HUES64 (cell line): ENCODE measurements at regions not wholly inside any gene's neighbourhood (a gene's known extent, or its start where the extent isn't known, plus 50 kb on each side); places are given as distances from the start of the nearest gene placed in this dataset.

Experiments
- H3K27ac ChIP-seq: 2 replicates; pipeline ENCODE4 v1.7.0; 2013; ENCODE audit warnings: low read depth, low read length, inconsistent platforms
- H3K27me3 ChIP-seq: 2 replicates; pipeline ENCODE4 v1.6.1; 2013; ENCODE audit warnings: mild to moderate bottlenecking, low read length; ENCODE audit not compliant: insufficient read depth
- H3K36me3 ChIP-seq: 2 replicates; pipeline ENCODE4 v1.6.1; 2013; ENCODE audit warnings: mild to moderate bottlenecking, low read length; ENCODE audit not compliant: insufficient read depth
- H3K4me1 ChIP-seq: 2 replicates; pipeline ENCODE4 v1.6.1; 2013; ENCODE audit warnings: mild to moderate bottlenecking, low read length, moderate library complexity; ENCODE audit not compliant: insufficient read depth
- H3K4me3 ChIP-seq: 2 replicates; pipeline ENCODE4 v1.5.1; 2013; ENCODE audit warnings: mild to moderate bottlenecking, low read length, moderate library complexity
- H3K9ac ChIP-seq: 2 replicates; pipeline ENCODE4 v1.6.1; 2013; ENCODE audit warnings: mild to moderate bottlenecking, low read depth, low read length
- H3K9me3 ChIP-seq: 2 replicates; pipeline ENCODE4 v1.6.1; 2013; ENCODE audit warnings: low read depth, low read length; ENCODE audit not compliant: insufficient read depth
- WGBS: fragments of 150-250, 120-280 bp; methylation state at CpG from one replicate; pipeline ENCODE4 v1.1.7; 2013; ENCODE audit warnings: missing lambda C conversion rate; 5-methylcytosine and 5-hydroxymethylcytosine counted together

DNA sequence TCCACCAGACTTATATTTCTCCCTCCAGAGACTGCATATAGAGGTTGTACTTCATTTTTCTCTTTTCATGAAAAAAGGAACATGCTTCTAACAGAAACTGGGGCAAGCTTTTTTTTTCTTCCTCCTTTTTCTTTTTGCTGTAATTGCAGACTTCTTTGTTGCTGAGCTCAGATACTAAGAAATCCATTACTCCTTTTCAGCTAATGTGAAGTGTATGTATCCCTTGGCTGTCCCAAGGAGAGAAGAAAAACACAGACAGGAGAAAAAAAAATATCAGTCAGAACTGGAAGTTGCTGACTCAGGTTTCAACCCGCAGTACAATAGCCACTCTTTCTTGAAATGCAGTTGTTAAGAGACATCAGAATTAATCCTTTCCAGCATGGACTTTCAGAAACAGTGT lies 1248.4 kb downstream of the LRFN5 start:
- H3K27me3 ChIP-seq, result no peaks in the 10 kb centered on the region
- 71% methylated on average over 1 of the region's 1 CpG for WGBS
- no peak overlapping the region for H3K27ac ChIP-seq
- H3K9me3 ChIP-seq, result no peaks in the 10 kb centered on the region
- H3K4me3 ChIP-seq, result no peak overlapping the region
- H3K9ac ChIP-seq, result no peak overlapping the region
- H3K36me3 ChIP-seq, result no peaks in the 10 kb centered on the region
- H3K4me1 ChIP-seq, result peaks cover 5% of the 10 kb centered on the region; the same call in 1 of the 2 replicates

DNA sequence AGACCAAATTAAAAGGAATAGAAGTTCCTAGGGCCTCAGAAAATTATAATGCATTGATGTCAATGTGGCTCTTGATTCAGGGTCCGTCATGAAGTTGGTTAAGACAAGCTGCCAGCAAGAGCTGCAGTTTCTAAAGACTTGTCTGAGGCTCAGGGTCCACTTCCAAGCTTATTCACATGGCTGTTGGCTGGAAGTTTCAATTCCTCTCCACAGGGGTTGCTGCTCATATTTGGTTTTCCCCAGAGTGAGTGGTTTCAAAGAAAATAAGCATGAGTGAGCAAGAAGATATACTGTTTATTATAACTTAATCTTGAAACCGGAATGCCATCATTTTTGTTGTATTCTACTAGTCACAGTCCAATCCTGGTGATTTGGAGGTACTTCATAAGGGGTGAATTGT lies 1247.4 kb downstream of the LRFN5 start:
- H3K27me3 ChIP-seq, result no peaks in the 10 kb centered on the region
- no peak overlapping the region for H3K9ac ChIP-seq
- WGBS, result 95% methylated on average over 2 of the region's 2 CpGs
- H3K4me3 ChIP-seq, result no peak overlapping the region
- no peak overlapping the region for H3K27ac ChIP-seq
- no peaks in the 10 kb centered on the region for H3K36me3 ChIP-seq
- H3K9me3 ChIP-seq, result no peaks in the 10 kb centered on the region
- H3K4me1 ChIP-seq, result peaks cover 5% of the 10 kb centered on the region; the same call in 1 of the 2 replicates

DNA sequence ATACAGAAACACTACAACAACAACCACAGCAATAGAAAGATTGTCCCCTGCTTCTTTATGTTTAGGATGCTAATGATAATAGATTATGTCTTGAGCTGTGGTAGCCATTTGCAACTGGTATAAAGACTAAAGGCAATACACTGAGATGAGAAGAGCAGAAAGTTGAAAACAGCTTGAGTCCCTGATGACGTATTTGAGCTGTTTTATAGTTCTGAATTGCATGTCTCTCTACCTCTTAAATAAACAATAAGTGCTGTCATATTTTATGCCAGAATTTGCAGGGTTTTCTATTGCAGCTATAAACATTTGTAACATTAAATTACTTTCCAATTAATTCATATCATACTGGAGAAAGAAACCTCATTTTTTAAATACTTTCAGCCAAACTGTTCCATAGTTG lies 1242.0 kb downstream of the LRFN5 start:
- no peaks in the 10 kb centered on the region for H3K27me3 ChIP-seq
- no peaks in the 10 kb centered on the region for H3K9me3 ChIP-seq
- H3K36me3 ChIP-seq, result no peaks in the 10 kb centered on the region
- no peaks in the 10 kb centered on the region for H3K4me1 ChIP-seq
- no peak overlapping the region for H3K4me3 ChIP-seq
- WGBS, result 90% methylated on average over 1 of the region's 1 CpG
- H3K9ac ChIP-seq, result no peak overlapping the region
- no peak overlapping the region for H3K27ac ChIP-seq

DNA sequence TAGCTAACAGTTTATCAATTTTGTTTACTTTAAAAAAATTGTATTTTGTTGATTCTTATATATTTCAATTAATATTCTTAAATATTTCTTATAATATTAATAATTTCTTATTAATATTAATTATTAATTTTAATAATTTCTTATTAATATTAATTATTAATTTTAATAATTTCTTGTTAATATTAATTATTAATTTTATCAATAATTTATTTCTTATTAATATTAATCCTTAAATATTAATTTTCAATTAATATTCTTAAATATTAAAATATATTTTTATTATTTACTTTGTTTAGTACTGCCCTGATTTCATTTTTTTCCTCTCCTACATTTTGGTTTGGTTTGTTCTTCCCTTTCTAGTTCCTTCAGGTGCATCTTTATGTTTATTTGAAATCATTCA lies 1208.1 kb downstream of the LRFN5 start:
- Histone ChIP-seq H3K4me3 (no peak overlapping the region), H3K4me1 (no peaks in the 10 kb centered on the region), H3K27me3 (no peaks in the 10 kb centered on the region), H3K9ac (no peak overlapping the region), H3K27ac (no peak overlapping the region), H3K9me3 (no peaks in the 10 kb centered on the region), H3K36me3 (no peaks in the 10 kb centered on the region)

DNA sequence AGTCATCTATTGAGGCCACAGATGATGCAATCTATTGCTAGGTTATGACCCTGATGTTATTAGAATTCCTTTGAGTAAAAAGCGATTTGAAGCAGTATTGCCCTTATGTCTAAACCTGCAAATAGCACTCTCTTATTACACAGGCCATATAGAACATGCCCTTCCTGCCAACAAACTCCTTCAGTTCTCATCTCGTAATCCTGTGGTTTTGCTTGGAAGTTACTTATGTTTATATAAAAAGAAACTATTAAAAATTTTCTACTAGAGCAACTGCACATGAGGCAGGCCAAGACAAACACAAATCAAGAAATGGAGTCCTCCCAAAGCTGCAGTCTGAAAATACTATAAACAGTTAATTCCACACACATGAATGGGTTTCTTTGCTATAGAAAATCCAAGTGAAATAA lies 1200.2 kb downstream of the LRFN5 start:
- H3K27me3 ChIP-seq, result no peaks in the 10 kb centered on the region
- no peaks in the 10 kb centered on the region for H3K9me3 ChIP-seq
- no peak overlapping the region for H3K27ac ChIP-seq
- no peaks in the 10 kb centered on the region for H3K4me1 ChIP-seq
- no peak overlapping the region for H3K9ac ChIP-seq
- no peaks in the 10 kb centered on the region for H3K36me3 ChIP-seq
- H3K4me3 ChIP-seq, result no peak overlapping the region
- WGBS, result 92% methylated on average over 1 of the region's 2 CpGs

DNA sequence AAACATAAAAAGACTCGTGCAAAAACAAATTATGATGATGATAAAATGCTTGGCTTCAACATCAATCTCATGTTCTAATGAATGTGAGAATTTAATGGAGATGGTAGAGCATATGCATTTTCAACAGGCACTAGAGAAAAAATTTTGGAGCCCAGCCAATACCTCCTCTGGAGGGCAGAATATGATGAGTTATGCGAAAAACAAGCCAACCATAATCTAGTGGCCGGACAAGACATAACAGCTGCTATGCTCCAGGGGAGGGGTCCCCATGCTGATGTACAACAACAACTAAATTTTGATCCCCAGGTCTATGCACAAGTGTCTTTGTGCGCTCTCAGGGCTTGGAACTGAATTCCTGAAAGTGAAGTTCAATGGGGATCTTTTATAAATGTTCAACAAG lies 1197.5 kb downstream of the LRFN5 start:
- Histone ChIP-seq H3K27ac (no peak overlapping the region), H3K4me1 (no peaks in the 10 kb centered on the region), H3K27me3 (no peaks in the 10 kb centered on the region), H3K36me3 (no peaks in the 10 kb centered on the region), H3K9me3 (no peaks in the 10 kb centered on the region), H3K9ac (no peak overlapping the region), H3K4me3 (no peak overlapping the region)
- whole genome bisulfite sequencing, result 97% methylated on average over 4 of the region's 4 CpGs

DNA sequence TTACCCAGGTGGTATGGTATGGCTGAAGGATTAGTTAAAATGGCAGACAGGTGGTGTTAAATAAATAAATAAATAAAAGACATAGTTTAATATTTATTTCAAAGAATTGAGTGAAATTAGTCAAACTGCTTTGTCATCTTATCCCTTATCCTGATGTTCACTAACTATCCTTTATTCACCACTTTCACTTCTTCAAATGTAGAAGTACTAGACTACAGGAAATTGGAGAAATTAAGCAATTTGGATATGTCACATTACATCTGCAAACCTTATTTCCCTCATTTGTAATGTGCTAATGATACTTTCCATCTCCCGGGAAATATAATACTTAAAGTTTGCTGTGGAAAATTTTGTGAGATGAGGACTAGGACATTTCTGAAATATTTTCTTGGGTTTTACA lies 1195.7 kb downstream of the LRFN5 start:
- H3K27ac ChIP-seq, result no peak overlapping the region
- 94% methylated on average over 1 of the region's 1 CpG for WGBS

DNA sequence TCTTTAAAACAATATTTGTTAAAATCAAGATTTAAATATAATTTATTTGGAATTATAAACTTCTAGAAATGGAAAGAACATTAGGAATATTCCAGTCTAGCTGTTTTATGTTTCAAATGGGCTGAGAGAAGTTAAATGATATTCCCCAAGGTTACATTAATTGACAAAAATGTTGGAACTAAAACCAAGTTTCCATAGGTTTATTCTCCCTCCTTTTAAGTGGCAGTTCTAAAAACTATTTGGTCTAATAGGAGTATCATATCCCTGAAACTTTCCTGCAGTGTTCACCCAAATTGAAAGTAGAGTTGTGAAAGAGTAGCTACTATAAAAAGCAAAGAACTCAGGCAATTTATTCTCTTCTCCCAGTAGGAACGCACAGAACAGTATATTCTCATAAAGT lies 1185.5 kb downstream of the LRFN5 start:
- Histone ChIP-seq H3K9ac (no peak overlapping the region), H3K4me1 (no peaks in the 10 kb centered on the region), H3K4me3 (no peak overlapping the region), H3K9me3 (0 out of 2 replicates have a peak, but pooled peaks cover 2% of the 10 kb centered on the region), H3K27me3 (no peaks in the 10 kb centered on the region), H3K27ac (no peak overlapping the region), H3K36me3 (no peaks in the 10 kb centered on the region)
- 100% methylated on average over 1 of the region's 1 CpG for WGBS

More for the DNA sequence above, 1195.7 kb downstream of the LRFN5 start:
- Histone ChIP-seq H3K4me3 (no peak overlapping the region), H3K9ac (no peak overlapping the region), H3K36me3 (no peaks in the 10 kb centered on the region), H3K27me3 (no peaks in the 10 kb centered on the region), H3K4me1 (no peaks in the 10 kb centered on the region), H3K9me3 (no peaks in the 10 kb centered on the region)

DNA sequence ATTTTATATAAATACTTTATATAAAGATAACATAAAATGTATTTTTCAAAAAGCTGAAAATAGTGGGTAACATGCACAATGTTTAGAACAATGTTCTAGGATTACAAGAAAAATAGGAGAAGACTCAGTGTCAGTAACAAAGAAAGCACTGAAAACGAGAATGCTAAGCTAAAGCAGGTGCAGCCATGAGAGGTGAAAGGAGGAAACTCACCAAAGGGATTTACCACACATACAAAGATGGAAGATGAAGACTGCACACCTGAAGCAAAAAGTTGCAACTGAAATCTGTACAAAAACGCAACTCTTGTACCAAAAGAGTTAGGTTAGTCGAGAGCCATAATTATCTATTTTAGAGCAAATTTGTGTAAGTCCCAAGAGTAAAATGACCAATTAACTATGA lies 1176.1 kb downstream of the LRFN5 start:
- Histone ChIP-seq H3K4me3 (no peak overlapping the region), H3K27ac (no peak overlapping the region), H3K4me1 (no peaks in the 10 kb centered on the region), H3K9ac (no peak overlapping the region), H3K27me3 (no peaks in the 10 kb centered on the region), H3K36me3 (no peaks in the 10 kb centered on the region), H3K9me3 (peaks cover 23% of the 10 kb centered on the region)
- 93% methylated on average over 3 of the region's 3 CpGs for WGBS

DNA sequence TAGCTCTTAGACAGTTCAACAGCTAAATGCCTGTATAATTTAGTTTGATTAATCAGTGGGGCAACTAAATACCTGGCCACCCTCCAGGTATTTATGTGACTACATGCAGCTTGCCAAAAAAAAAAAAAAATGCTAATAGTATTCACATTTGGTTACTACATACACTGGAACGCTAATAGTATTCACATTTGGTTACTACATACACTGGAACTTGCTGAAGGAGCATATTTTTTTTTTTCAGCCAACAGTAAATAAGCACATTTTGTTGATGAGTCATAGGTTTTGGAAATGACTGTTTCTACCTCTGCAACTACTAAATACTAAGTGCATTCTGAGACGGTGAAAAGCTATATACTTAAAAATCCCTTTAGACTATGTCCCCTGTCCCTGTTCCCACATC lies 1172.3 kb downstream of the LRFN5 start:
- no peaks in the 10 kb centered on the region for H3K4me1 ChIP-seq
- H3K4me3 ChIP-seq, result no peak overlapping the region
- no peaks in the 10 kb centered on the region for H3K27me3 ChIP-seq
- no peaks in the 10 kb centered on the region for H3K36me3 ChIP-seq
- 98% methylated on average over 2 of the region's 2 CpGs for WGBS
- H3K9me3 ChIP-seq, result peaks cover 3% of the 10 kb centered on the region; the same call in 1 of the 2 replicates
- H3K9ac ChIP-seq, result no peak overlapping the region
- no peak overlapping the region for H3K27ac ChIP-seq

DNA sequence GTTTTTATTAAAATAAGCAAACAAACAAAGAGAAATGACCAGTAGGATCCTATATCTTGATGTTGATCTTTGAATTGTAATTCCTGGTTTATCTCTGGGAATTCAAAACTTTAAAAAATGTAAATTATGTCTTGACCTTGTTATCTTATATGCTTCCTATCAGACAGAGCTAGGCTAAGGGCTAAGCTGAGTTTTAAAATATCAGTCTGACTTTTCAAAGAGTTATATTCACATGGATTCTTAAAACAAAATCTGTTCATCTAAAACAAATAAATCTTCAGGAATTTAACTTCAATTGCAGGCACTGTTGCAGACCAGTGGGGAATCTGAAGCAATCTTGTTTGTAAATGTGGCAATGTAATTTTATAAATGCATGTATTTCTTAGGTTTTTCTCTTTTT lies 1144.1 kb downstream of the LRFN5 start:
- H3K9ac ChIP-seq, result no peak overlapping the region
- H3K27ac ChIP-seq, result no peak overlapping the region
- H3K4me3 ChIP-seq, result no peak overlapping the region
- no peaks in the 10 kb centered on the region for H3K27me3 ChIP-seq
- no peaks in the 10 kb centered on the region for H3K9me3 ChIP-seq
- no peaks in the 10 kb centered on the region for H3K4me1 ChIP-seq
- no peaks in the 10 kb centered on the region for H3K36me3 ChIP-seq

DNA sequence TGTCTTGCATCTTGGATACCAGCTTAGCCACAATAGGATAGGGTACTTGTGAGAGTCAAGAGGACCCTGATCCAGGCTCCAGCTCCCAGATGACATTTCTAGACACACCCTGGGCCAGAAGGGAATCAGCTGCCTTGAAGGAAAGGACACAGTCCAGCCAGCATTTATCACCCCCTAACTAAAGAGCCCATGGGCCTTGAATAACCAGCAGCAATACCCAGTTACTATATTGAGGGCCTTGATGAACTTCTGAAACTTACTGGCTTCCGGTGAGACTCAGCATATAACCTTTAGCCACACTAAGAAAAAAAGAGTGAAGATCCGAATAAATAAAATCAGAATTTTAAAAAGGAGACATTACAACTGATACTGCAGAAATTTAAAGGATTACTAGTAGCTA lies 1135.4 kb downstream of the LRFN5 start:
- Histone ChIP-seq H3K4me3 (no peak overlapping the region), H3K9ac (no peak overlapping the region), H3K9me3 (no peaks in the 10 kb centered on the region), H3K4me1 (no peaks in the 10 kb centered on the region), H3K36me3 (no peaks in the 10 kb centered on the region), H3K27me3 (no peaks in the 10 kb centered on the region), H3K27ac (no peak overlapping the region)
- WGBS, result 92% methylated on average over 1 of the region's 2 CpGs
